ENCODE measurements at regions not wholly inside any gene's neighbourhood (a gene's known extent, or its start where the extent isn't known, plus 50 kb on each side); places are given as distances from the start of the nearest gene placed in this dataset.

DNA sequence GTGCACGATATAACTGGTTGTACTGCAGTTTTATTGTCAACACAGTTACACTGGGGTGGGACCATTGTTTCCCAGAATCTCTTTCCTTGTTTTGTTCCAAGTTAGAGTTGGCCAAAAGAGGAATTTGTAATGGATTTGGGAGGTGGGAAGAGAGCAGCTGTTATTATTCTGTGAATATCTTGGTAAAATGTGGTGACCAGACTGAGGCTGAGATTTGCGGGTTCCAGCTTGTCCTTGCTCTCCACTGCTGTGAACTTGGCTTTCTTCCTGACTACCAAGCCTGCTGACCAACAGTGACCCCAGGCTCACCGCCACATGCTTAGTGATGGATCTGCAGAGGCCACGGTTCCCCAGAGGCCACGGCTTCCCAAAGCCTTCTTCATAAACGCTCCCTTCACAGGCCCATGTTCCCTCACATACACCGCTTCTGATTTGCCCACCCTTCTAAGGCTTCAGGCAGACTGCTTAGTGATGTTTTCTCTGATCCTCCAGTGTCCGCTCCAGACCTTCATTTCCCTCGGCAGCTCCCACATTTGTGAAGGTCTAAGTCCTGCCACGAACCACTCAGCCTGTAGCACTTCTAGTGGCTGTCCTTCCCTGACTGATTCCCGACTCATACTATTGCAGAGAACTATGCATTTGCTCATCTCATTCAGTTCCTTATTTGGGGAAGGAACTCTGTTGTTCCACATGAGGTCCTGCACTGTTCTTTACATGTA lies 525.5 kb upstream of the RGMA start:
- DNase-seq = no peak

DNA sequence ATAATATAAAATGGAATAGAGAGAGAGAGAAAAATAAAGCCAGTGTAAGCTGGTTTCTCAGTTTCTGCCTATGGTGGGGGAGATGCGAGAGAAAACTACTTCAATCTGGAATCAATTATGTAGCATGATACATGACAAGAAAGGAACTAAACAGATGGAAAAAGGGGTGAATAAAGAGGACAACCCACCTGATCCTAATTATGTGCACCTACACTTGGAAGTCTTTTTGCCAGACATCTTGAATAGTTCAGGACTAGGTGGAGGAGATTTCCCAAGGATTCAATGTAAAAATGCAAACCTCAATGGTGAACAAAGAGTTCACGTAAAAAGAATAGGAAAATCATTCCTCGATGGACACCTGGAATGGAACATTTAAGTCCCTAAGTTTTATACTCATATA lies 524.4 kb upstream of the RGMA start:
- no peak for DNase-seq

DNA sequence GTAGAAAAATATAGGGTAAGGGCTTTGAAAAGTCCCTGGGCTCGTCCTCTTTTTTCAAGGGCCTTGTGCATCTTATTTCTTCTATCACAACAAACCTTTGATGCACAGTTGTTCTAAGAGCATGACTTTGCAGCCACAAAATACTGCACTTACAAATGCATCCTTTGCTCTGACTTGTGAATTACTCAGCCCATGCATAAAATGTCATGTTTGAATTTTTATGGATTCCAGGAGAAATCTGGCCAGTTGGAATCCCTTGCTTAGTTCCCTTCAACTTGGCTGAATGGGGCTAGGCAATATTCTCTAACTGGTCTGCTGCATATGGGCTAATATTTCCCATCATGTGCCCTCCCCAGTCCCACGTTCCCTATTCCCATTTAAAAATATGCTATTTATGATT lies 523.9 kb upstream of the RGMA start:
- no peak for DNase-seq

DNA sequence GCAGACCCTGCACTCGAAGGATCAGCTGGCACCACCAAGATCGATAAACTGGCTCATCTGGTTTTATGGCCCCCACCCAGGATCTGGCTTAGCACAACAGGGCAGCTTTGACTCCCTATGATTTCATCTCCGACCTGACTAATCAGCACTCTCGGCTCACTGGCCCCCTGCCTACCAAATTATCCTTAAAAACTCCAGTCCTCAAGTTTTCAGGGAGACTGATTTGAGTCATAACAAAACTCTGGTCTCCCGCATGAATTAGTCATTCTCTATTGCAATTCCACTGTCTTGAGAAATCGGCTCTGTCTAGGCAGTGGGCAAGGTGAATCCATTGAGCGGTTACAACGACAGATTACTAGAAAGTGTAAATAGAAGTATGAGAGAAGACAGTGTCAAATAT lies 521.9 kb upstream of the RGMA start:
- no peak for DNase-seq

DNA sequence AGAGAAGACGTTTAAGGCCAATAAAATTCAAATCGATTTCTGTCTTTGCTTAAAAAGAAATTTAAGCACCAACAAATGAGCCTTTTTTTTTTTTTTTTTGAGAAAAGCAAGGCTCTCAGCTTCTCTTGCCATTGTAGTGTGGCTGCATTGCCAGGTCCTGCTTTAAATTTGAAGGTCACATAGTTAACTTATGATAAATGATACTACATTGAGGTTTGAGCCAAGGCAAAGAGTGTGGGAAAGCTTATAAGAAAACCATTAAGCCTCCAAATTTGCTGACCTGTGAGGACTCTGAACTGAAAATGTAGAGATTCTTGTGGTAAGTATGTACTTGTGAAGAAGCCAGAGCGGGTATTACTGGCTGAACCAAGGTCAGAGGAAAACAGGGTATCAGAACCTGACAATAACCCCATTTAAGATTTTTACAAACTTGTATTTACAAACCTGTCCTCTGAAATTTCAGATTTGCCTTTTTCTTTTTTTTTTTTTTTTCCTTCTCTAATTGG lies 519.7 kb upstream of the RGMA start:
- no peak for DNase-seq

DNA sequence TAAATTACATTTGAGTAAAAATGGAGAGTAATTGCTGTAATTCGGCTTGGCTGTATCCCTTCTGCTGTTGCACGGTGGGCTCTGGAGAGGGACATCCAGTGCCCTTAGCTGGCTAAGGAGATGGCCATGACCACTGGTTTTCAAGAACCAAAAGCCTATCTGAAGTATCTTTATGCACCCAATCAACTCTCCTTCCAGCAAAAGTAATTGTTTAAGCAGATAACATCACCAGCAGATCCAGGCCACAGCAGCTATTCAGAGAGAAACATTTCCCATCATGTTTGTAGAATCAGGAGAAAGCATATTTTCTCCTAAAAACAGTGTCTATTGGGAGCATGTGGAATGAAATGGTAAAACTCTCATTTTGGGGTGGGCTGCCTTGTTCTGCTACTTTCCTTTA lies 514.5 kb upstream of the RGMA start:
- no peak for DNase-seq

DNA sequence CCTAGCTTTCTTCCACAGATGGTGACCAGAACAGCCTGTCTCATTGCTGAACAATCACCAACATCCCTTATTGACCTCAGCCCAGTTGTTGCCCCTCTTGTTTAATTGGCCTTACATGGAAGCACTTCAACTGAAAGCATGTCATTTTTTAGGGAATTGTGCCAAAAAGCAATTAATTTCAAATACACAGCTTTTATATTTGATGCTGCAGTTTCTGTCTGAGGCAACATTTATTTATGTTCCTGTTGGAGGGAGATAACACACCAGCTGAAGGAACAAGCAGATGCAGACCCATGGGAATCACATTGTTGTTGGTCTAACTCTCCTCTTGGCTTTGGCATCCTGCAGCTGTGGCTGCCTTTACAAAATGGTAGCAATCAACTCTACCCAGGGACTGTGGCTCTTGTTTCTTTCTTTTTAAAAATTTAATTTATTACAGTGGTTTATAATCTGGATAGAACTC lies 498.1 kb upstream of the RGMA start:
- DNase-seq = no peak

DNA sequence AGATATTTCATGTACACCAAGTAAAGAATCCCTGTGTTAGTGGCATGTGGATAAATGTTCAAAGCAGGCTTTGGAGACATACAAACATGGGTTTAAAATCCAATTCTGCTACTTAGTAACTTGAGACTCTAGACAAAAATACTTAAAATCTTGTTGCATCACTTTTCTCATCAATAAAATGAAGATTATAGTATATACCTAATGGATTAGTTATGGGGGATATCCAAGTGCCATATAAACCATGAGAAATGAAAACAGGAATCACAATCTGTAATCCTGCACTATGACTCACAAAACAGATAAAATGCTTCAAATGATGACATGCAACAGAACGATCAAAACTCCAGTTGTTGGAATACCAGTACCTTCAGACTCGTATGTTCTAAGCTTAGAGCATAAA lies 496.0 kb upstream of the RGMA start:
- no peak for DNase-seq

DNA sequence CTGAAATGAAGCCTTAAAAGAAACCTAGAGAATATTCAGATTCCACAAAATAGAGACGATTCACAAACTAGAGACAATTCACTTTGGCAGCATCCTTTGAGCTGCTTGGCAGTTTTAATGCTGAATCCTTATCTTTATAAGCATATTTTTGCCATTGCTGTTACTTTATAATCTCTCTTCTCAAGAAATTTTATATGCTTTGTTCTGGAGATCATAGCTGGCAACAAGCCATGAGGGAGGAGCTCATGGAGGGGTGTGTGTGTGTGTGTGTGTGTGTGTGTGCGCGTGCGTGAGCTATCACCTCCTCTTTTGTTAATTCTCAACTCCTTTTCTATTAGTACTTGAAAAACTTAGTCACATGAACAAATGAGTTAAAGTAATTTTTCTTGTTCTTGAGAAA lies 495.0 kb upstream of the RGMA start:
- DNase-seq = no peak

DNA sequence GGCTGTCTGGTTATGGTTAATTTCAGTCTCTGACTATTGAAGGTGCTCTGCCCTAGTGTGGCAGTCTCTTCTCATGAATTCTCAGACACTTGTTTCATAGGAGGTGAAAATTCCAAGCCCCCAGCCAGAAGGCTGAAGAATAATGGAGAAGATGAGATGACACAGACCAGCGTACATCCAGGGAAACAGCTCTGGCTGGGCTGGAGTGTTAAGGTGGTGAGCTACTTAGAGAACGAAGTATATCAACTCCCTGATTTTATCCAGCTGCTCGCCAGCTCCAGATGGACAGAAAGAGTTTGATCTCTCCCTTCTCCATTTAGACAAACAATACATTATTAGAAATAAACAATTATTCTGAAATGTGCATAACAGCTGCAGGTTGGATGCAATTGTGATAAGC lies 494.5 kb upstream of the RGMA start:
- DNase-seq = no peak

DNA sequence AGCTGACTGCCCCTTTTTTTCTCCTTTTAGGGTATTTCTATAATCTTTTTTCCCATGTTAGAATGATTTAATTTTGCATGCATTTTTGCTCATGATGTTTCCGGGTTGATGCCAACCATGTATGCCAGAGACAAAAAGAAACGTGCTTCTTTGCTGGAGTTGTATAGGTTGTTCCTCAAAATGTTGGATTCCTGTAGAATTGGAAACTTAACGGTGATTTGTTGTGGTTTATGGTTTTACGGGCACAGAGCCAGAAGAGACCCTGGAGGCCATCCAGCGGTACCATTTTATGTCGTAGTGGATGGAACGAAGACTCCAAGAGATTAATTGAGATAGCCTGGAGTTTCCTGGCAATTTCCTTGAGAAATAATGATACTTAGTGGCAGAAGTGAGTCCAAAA lies 481.5 kb upstream of the RGMA start:
- no peak for DNase-seq

DNA sequence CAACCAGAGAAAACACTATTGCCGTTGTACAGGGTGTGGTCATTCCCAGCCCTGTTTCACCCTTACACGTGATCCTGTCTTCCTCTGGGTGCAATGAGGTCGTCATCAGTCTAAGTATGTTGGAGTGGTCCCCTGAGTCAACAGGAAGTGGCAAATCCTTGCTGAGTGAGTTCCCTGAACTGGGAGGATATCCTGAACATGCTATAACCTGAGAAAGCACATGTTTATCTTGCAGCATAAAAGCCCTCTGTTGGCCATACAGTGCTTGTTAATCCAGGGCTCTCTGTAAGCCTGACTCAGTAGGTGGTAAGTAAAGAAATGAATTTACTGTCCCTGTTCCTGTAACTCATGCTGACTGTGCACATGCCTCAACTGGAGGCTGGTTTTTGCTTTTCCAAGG lies 477.8 kb upstream of the RGMA start:
- DNase-seq = no peak

DNA sequence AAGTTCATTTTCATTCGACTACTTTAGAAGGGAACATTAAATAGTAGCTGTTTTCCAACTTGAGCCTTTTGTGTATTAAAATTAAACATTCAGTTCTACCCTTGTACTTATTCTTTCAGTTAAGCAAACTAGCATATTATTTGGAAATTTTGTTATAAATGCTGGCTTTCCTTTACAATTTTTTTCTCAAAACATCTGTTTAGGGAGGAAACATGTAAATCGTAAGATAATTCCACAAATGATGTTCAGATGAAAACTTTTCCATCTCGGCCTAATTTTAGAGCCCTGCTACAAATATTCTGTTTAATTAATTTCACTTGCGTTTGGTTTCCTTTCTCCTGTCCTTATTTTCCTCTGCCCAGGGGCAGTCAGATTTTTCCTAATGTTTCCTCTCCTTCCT lies 476.2 kb upstream of the RGMA start:
- DNase-seq = no peak

DNA sequence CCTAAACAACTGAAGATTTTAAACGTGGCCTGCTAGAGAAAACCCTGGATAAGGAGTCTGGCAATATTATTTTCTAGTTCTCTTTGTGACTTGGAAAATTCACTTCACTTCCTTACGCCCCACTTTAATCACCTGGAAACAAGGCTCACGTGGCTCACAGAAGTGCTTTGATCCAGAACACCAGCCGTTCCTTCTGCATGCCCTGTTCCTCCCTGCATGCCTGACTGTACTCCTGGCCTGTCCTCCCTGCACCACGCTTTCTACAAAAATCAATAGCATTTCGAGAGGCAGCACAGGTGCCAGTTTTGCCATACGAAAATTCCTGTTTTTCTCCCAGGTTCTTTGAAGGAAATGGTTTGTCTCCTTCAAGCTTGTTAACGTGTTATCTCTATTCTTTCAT lies 474.2 kb upstream of the RGMA start:
- DNase-seq = no peak

DNA sequence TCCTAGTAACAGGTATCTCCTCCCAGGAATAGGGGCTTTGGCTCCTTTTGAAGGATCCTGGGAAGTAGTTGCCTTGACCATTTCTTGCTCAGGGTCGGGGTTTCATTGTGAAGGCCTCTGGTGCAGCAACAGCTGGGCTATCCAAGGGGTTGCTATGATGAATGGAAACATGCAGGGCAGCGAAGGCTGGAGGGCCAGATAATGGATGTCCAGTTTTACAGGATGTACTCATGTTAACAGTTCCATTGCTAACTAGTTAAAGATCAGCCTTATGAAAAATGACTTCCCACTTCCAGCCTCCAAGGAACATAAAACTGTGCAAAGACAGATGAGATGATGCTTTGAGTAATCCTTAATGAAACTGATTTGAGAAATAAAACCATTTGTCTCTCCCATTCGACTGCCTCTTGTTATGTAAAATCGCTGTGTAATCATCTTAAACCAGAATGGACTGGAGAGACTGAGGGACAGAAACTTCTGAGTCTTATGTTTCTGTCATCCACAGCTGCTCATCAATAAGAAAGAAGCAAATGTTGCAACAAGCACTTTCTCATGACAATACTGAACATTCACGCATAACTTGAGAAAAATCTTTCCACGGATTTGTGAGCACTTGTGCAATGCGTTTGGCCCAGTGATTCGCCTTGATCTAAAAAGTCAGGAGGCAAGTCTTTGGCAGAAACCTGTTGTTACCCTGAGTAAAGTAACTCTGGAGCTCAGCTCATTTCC lies 473.5 kb upstream of the RGMA start:
- DNase-seq = no peak

DNA sequence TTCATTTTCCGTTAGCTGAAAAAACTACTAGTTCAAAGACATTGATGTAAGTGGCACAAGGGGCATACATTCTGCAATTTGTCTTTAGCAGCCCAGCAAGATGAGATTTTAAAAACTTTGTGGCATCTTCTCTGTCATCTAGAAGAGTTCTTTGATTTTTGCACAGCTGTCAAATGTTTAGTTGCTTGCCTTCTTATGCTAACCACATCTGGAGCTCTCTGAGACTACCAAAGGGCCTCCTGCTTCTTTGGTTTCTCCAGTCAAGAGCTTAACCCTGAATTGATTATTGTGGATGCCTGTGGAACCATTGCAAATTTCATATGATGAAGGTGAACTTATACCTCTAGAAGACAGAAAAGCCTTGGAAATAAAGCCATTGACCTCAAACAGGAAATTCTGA lies 468.7 kb upstream of the RGMA start:
- no peak for DNase-seq

DNA sequence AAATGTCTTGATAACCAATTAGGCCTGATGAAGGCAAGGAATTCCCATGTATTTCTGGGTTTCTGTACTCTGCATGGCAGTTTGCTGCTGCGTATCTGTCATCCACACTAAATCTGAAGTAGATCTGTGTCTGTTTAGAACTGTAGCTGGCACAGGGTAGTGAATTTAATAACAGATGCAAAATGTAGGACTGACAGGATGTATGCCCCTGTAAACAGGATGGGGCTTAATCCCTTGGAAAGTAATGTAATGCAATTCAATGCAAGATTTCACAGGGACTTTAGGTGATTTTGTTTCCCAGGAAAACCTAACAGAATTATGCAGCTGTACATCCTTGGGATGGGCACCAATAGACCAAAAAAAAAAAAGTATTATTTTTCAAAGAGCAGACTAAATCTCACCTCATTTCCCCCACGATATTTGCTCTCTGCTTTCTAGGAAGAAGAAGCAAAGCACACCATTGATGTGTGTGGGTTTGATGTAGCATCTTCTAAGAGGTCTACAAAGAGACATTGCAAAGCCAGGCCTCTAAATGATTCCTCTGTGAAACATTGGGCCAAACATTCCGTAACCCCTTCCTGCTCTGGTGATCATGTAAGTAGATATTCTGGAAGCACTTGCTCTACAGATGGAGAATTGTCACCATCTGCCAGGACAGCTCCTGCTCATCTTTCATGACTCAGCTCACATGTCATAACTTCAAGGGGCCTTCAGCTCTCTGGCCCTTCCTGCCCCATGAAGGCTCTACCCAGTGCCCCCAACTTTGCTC lies 464.3 kb upstream of the RGMA start:
- no peak for DNase-seq

DNA sequence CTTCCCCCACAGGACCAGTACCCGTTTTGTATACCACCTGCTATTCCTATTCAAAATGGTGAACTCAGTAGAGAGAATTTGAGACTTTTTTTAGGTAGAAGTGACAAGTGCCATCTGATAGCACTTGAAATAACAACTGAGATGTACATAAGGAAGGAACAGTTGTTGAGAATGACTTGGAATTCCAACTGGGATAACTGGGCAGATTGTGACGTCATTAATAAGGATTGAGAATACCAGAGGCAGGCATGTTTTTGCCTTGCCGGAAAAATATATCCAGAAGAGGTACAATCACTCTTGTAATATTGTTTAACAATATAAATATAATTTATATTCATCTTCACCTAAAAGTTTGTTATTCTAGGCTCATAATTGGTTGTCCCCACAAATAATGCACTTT lies 454.1 kb upstream of the RGMA start:
- DNase-seq = no peak

DNA sequence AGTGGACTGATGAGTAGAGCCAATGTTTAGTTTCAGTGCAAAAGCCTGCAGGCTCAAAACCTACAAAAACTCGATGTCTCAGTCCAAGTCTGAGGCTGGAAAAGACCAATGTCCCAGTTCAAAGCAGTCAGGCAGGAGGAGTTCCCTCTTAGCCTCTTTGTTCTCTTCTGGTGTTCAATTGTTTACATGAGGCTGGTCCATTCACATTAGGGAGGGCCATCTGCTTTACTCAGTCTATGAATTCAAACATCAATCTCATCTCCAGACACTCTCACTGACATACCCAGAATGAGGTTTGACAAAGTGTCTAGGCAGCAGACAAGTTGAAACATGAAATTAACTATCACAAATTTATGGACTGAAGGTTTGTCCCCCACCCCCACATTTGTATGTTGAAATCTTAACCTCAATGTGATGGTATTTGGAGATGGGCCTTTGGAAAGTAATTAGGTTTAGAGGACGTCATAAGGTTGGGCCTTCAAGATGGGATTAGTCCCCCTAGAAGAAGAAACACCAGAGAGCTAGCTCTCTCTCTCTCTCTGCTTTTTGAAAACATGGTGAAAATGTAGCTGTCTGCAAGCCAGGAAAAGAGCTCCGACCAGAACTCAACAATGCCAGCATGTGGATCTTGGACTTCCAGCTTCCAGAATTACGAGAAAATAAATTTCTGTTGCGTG lies 438.5 kb upstream of the RGMA start:
- DNase-seq = no peak

DNA sequence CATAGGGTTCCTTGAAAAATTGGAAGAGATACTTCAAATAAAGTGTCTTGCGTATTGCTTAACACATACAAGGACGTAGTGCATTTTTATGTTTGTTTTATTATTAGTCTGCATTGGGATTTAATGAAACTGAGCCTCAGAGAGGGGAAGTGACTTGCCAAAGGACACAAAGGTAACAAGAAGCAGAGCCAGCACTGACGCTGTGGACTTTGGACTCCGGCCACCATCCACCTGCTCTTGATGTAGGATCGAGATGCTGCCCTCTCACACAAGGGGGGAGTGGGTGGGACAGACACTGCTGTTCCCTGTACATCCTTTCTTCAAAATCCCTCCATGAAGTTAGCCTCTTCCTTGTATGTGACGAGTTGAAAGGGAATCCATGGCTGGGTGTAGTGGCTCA lies 435.4 kb upstream of the RGMA start:
- no peak for DNase-seq

DNA sequence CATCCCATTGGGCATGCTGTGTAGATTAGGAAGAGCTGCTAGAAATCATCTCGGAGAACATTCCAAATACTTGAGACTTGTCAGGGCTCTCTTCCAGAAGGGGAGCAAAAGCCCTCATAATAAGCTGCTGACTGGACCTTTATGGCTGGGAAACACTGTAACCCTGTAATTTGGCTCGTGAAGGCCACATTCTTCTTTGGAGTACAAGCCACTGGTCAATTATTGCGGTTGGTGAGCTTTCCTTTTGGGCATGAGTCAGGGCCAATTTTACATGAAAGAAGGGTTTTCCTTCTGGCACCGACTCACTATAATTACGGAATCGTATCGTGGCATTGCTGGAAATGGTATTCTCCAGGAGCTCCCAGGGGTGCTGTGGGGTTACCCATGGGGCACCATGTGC lies 434.5 kb upstream of the RGMA start:
- DNase-seq = no peak

DNA sequence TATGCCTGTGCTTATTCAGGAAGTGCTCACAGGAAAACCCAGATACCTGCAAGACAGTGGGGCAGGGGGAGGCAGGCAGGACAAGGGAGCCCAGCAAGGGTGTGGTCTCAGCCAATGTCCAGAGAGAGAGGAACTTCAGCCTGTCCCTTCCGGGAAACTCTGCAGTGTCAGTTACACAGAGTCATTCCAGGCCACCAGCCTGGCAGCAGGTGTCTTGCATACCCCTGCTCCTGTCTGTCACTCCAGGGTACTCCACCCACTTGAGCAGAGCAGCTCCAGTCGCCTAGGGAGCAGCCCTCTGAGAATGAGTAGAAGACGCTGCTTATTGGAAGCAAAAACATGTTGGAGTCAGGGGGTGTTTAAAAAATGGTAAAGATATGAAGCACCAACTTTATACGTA lies 431.2 kb upstream of the RGMA start:
- no peak for DNase-seq

DNA sequence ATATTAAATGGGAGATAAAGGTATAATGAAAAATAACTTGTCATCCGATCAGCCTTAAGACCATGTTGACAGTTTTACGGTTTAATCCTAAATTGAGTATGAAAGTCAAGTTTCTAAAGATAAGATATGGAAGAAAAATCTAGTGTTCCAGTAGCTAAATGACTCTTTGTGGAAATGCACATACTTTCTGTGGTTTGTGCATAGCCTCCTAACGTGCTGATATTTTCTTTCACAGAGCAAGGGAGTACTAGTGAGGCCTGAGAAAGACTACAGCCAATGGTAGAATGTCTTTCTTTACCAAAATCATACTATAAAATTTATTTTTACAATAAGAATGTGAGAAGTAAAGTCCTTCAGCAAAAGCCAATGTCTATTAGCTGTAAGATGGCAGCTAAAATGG lies 430.6 kb upstream of the RGMA start:
- no peak for DNase-seq

Measured in 8988T (cell line).